ENCODE measurements at regions not wholly inside any gene's neighbourhood (a gene's known extent, or its start where the extent isn't known, plus 50 kb on each side); places are given as distances from the start of the nearest gene placed in this dataset.

DNA sequence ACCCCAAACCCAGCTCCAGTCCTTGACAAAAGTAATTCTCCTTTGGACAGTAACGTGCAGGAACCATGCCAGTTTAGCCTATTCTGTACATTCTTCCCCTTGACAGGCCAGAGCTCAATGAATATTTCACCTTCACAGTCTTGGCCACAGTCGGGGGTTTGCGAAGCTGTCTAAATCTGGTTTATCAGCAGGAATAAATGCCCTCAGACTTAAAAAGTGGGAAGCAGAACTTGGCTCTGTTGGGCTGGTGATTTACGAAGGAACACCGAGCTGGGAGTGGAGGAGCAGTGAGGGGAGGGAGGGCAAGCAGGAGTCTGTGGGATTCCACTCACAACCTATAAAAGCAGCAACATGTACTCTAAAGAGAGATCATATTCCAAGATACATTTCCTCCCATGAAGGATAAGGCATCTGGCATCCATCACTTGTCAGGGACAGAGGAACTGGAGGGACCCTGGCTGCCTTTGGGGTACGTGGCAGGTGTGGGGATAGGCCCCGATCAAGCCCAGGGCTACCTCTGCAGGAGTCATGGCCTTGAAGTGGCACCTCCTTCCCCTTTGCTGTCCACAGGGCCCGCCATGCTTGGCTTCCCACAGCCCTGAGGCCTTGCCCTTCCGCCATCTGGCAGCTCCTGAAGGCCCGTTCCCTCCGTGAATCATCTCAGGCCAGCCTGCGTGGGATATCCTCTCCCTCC is 154.3 kb downstream of the ADAMTS15 start:
- H3K27ac ChIP-seq = no peak overlapping the region
- H3K4me3 ChIP-seq = no peak overlapping the region
- intact Hi-C loops (cut with DNase I) = no loop called here
- DNase-seq (no peak), ATAC-seq (no peak)
- no peaks in the 10 kb centered on the region for H3K4me1 ChIP-seq
- H3K27me3 ChIP-seq = no peaks in the 10 kb centered on the region
- H3K9me3 ChIP-seq = no peaks in the 10 kb centered on the region
- TF ChIP-seq, protein P1, sequence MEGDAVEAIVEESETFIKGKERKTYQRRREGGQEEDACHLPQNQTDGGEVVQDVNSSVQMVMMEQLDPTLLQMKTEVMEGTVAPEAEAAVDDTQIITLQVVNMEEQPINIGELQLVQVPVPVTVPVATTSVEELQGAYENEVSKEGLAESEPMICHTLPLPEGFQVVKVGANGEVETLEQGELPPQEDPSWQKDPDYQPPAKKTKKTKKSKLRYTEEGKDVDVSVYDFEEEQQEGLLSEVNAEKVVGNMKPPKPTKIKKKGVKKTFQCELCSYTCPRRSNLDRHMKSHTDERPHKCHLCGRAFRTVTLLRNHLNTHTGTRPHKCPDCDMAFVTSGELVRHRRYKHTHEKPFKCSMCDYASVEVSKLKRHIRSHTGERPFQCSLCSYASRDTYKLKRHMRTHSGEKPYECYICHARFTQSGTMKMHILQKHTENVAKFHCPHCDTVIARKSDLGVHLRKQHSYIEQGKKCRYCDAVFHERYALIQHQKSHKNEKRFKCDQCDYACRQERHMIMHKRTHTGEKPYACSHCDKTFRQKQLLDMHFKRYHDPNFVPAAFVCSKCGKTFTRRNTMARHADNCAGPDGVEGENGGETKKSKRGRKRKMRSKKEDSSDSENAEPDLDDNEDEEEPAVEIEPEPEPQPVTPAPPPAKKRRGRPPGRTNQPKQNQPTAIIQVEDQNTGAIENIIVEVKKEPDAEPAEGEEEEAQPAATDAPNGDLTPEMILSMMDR (IDR thresholded peaks at IDR 0.05) = no peak
- H3K36me3 ChIP-seq = no peaks in the 10 kb centered on the region

- no peak overlapping the region for H3K27ac ChIP-seq
Measured at GRCh38 chr11:130603335-130603906, 155.0 kb downstream of the ADAMTS15 start.

DNA sequence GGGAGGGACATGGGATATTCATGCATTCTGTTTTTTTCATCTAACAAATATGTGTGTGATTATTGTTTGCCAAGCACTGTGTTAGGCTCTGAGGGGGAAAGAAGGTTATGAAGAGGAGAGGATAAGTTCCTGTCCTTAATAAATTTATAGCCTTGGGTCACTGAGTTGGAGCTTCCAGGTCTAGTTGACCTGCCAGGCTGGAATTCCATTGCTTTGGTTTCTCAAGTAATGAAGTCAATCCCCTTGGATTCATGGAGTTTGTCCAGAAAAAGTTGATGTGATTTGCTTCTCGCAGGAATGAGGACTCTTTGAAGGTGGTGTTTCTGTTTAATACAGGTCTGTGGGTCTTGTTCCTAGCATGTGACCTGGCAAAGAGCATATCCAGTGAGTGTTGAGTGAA is 156.2 kb downstream of the ADAMTS15 start:
- Histone ChIP-seq H3K4me3 (no peak overlapping the region), H3K36me3 (no peaks in the 10 kb centered on the region), H3K9me3 (no peaks in the 10 kb centered on the region), H3K27me3 (no peaks in the 10 kb centered on the region), H3K27ac (no peak overlapping the region), H3K4me1 (peaks cover 0 to 5% of the 10 kb centered on the region in 2 donors)
- intact Hi-C loops (cut with DNase I) = no loop called here
- ATAC-seq = no peak
- no peak for DNase-seq
- TF ChIP-seq, protein P1 (IDR thresholded peaks at IDR 0.05) = no peak

More at GRCh38 chr11:130603335-130603906, 155.0 kb downstream of the ADAMTS15 start:
- no peaks in the 10 kb centered on the region for H3K9me3 ChIP-seq
- H3K27me3 ChIP-seq = no peaks in the 10 kb centered on the region
- H3K36me3 ChIP-seq = no peaks in the 10 kb centered on the region
- no peak for ATAC-seq
- H3K4me3 ChIP-seq = no peak overlapping the region
- no peaks in the 10 kb centered on the region for H3K4me1 ChIP-seq
- TF ChIP-seq, protein P1 (IDR thresholded peaks at IDR 0.05) = no peak
- no peak for DNase-seq
- intact Hi-C loops (cut with DNase I) = no loop called here

DNA sequence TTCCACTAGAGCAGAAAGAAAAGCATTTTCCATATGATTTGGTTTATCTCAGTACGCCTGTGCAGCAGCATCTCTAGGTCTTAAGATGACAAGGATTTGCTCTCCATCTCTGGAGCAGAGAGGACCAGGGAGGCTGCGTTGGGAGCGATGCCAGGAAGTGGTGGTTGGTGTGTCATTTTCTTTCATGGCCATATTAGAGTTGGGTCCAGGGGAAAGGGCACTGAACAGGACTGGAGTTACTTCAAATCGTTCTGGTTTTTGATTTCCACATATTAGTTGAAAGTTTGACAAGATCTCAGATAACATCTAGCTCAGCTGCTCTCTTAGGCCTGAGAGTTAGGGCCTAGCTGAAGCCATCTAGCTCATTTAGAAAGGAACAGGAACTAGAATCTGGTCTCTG is 157.7 kb downstream of the ADAMTS15 start:
- DNase-seq = no peak
- Histone ChIP-seq H3K36me3 (no peaks in the 10 kb centered on the region), H3K4me3 (no peak overlapping the region), H3K9me3 (no peaks in the 10 kb centered on the region), H3K4me1 (peaks cover 0 to 5% of the 10 kb centered on the region in 2 donors), H3K27ac (no peak overlapping the region), H3K27me3 (no peaks in the 10 kb centered on the region)
- ATAC-seq = no peak
- TF ChIP-seq, protein P1 (IDR thresholded peaks at IDR 0.05) = no peak
- intact Hi-C loops (cut with DNase I) = no loop called here

- intact Hi-C loops (cut with DNase I) = no loop called here
- TF ChIP-seq, protein P1 (IDR thresholded peaks at IDR 0.05) = no peak
- Histone ChIP-seq H3K36me3 (no peaks in the 10 kb centered on the region), H3K9me3 (no peaks in the 10 kb centered on the region), H3K4me3 (no peak overlapping the region), H3K27ac (no peak overlapping the region), H3K4me1 (peaks cover 0 to 5% of the 10 kb centered on the region in 2 donors), H3K27me3 (no peaks in the 10 kb centered on the region)
- DNase-seq = no peak
- ATAC-seq = no peak
Measured at GRCh38 chr11:130606781-130607511, 158.5 kb downstream of the ADAMTS15 start.

Measured in left lung (tissue), 4 donors.